Transverse colon (tissue), 4 donors: ENCODE measurements at regions not wholly inside any gene's neighbourhood (a gene's known extent, or its start where the extent isn't known, plus 50 kb on each side); places are given as distances from the start of the nearest gene placed in this dataset.

Experiments
- DNase-seq: peaks from one replicate; pipeline ENCODE4 v3.0.0-alpha.2; 2019
- H3K27ac ChIP-seq, 4 donors: fragments of 200-600 bp; sonication (generic); 2 replicates each; pipeline ENCODE4 v1.5.1; 2016 to 2018; ENCODE audit warnings: inconsistent platforms in 4 of 4
- H3K27me3 ChIP-seq: fragments of 200-600 bp; sonication (generic); 2 replicates; pipeline ENCODE4 v1.5.1; 2017; ENCODE audit warnings: inconsistent platforms
- H3K36me3 ChIP-seq, 4 donors: fragments of 200-600 bp; sonication (generic); 2 replicates each; pipeline ENCODE4 v1.5.1; 2017 to 2019; ENCODE audit warnings: inconsistent platforms in 4 of 4
- H3K4me1 ChIP-seq, 4 donors: fragments of 200-600 bp; sonication (generic); 2 replicates each; pipeline ENCODE4 v1.5.1; 2017 to 2020; ENCODE audit warnings: inconsistent platforms in 4 of 4
- H3K4me3 ChIP-seq, 4 donors: fragments of 200-600 bp; sonication (generic); 1 replicate in 1 of 4; 2 replicates in 3 of 4; pipeline versions ENCODE4 v1.5.1 to v1.6.1; 2017 to 2019; ENCODE audit warnings: inconsistent platforms in 4 of 4
- H3K9me3 ChIP-seq, 2 donors: fragments of 200-600 bp; sonication (generic); 2 replicates each; pipeline ENCODE4 v1.5.1; 2017 to 2019; ENCODE audit warnings: inconsistent platforms in 2 of 2
- EP300 ChIP-seq: sonication (generic); formaldehyde crosslinking; IDR thresholded peaks from one replicate; pipeline ENCODE4 v1.6.1; 2017; ENCODE audit warnings: antibody characterized with exemption, low read depth
- POLR2A ChIP-seq: fragments of 450-650 bp; IDR thresholded peaks from one replicate; pipeline ENCODE4 v1.6.1; 2016; ENCODE audit warnings: antibody characterized with exemption, mild to moderate bottlenecking, moderate library complexity
- POLR2AphosphoS5 ChIP-seq, 3 donors: sonication (generic); formaldehyde crosslinking; IDR thresholded peaks; one replicate each; pipeline ENCODE4 v1.6.1; 2016; ENCODE audit warnings: antibody characterized with exemption in 3 of 3
- WGBS, 2 donors: methylation state at CpG; one replicate each; pipeline ENCODE4 v1.1.5; 2018; ENCODE audit warnings: low coverage in 1 of 2; 5-methylcytosine and 5-hydroxymethylcytosine counted together
- in situ Hi-C, 4 donors: fragments of 200-750 bp; cut with MboI; loops; one replicate each; pipeline versions ENCODE4 v1.15.0 to v1.15.1; 2017; ENCODE audit warnings: low sequenced_read_pairs in 3 of 4, low pct_ligation_motif_present in 1 of 4, low pct_unique_long_range_greater_than_20kb in 1 of 4
- intact Hi-C: fragments of 100-400 bp; cut with DNase I; formaldehyde crosslinking; loops from one replicate; pipeline ENCODE4 v1.15.1; 2023; ENCODE audit warnings: low total_unique reads
- TF ChIP-seq, protein P1 (sequence below), 5 experiments: fragments of 200-600 bp in 3 of 5; fragments of 450-650 bp in 2 of 5; sonication (generic) in 3 of 5; IDR thresholded peaks; 1 replicate in 2 of 5; 2 replicates in 3 of 5; pipeline ENCODE4 v1.5.1; 2016 to 2017; ENCODE audit warnings: antibody characterized with exemption in 5 of 5, inconsistent platforms in 3 of 5, mild to moderate bottlenecking in 2 of 5, moderate library complexity in 1 of 5

DNA sequence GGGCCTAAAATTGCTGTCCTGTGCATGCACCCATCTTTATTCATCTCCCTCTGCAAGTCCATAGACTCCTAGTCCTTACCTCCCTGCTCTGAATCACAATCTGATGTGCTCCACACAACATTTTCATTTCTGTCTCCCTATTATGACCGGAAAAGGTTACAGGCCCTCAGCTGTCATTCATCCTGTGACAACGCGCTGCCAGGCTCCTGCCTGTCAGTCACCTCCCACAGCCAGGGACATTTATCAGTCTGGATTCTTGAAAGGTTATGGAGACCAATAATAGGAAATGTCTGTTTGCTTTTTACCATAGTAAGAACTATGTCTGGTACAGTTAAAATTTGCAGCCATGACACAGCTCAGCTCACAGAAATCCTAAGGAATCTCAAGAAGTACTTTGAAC lies 197.1 kb downstream of the RDH14 start:
- Histone ChIP-seq H3K4me1 (no peaks in the 10 kb centered on the region), H3K27me3 (no peaks in the 10 kb centered on the region), H3K27ac (no peak overlapping the region), H3K9me3 (no peaks in the 10 kb centered on the region), H3K4me3 (no peak overlapping the region), H3K36me3 (no peaks in the 10 kb centered on the region)
- 80 to 100% methylated on average over 1 to 3 of the region's 3 CpGs for WGBS, 2 donors
- TF ChIP-seq, protein P1, sequence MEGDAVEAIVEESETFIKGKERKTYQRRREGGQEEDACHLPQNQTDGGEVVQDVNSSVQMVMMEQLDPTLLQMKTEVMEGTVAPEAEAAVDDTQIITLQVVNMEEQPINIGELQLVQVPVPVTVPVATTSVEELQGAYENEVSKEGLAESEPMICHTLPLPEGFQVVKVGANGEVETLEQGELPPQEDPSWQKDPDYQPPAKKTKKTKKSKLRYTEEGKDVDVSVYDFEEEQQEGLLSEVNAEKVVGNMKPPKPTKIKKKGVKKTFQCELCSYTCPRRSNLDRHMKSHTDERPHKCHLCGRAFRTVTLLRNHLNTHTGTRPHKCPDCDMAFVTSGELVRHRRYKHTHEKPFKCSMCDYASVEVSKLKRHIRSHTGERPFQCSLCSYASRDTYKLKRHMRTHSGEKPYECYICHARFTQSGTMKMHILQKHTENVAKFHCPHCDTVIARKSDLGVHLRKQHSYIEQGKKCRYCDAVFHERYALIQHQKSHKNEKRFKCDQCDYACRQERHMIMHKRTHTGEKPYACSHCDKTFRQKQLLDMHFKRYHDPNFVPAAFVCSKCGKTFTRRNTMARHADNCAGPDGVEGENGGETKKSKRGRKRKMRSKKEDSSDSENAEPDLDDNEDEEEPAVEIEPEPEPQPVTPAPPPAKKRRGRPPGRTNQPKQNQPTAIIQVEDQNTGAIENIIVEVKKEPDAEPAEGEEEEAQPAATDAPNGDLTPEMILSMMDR (IDR thresholded peaks at IDR 0.05) = no peak
- TF ChIP-seq POLR2AphosphoS5 (IDR thresholded peaks at IDR 0.05) = no peak
- no peak for TF ChIP-seq POLR2A
- TF ChIP-seq EP300 = no peak
- DNase-seq = no peak
- intact Hi-C loops (no loop called here), in situ Hi-C loops (loop anchor here in 2 of 4 donors (25.0 kb wide), 1 partner anchor 501 kb away; no protein-coding TSS in a partner anchor)

DNA sequence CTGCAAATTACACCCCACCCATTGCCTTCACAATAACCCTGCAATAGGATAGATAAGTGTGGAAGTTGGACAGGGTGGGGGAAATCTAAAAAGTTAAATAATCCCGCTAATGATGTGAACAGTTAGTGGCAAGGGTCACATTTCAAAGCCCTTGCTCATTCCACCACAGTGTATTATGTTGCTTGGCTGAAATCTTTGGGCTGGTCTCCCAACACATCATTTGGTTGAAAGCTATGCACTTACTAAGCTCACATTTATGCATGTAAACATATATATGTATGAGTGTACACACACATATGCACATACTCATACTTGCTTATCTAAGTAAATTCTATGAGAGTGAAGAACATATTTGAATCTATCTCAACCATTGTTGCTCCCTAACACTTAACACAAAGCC lies 197.8 kb downstream of the RDH14 start:
- no peaks in the 10 kb centered on the region for H3K27me3 ChIP-seq
- H3K4me3 ChIP-seq = no peak overlapping the region
- no peaks in the 10 kb centered on the region for H3K36me3 ChIP-seq
- intact Hi-C loops = no loop called here
- DNase-seq = no peak
- H3K4me1 ChIP-seq = no peaks in the 10 kb centered on the region
- 74 to 100% methylated on average over 1 of the region's 1 CpG for WGBS, 2 donors
- TF ChIP-seq POLR2AphosphoS5 (IDR thresholded peaks at IDR 0.05) (no peak), EP300 (no peak), POLR2A (no peak)
- TF ChIP-seq, protein P1 (IDR thresholded peaks at IDR 0.05) = no peak
- in situ Hi-C loops = loop anchor here in 2 of 4 donors (25.0 kb wide), 1 partner anchor 500 kb away; no protein-coding TSS in a partner anchor
- H3K9me3 ChIP-seq = no peaks in the 10 kb centered on the region
- H3K27ac ChIP-seq = no peak overlapping the region

DNA sequence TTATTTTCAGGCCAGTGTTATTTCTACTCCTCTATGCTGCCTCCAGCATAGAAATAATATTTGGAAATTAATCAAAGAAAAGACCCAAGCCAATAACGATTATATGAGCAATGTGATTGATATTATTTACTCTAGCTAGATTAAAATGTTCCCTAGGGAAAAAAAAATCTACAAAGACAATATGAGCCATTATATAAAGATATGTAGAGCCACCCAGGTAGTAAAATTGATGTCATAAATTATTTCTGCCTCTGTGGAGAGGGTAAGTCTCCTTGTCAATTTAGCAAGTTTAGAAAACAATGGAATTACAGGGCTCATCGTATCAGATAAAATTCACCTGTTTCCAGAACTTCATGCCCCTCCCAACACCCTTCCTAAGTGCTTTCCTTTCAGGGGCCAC lies 202.9 kb downstream of the RDH14 start:
- H3K4me3 ChIP-seq = no peak overlapping the region
- DNase-seq = no peak
- intact Hi-C loops = no loop called here
- in situ Hi-C loops = loop anchor here in 2 of 4 donors (25.0 kb wide), 1 partner anchor 495 kb away; no protein-coding TSS in a partner anchor
- no peak for TF ChIP-seq POLR2A
- H3K36me3 ChIP-seq = no peaks in the 10 kb centered on the region
- H3K9me3 ChIP-seq = no peaks in the 10 kb centered on the region
- H3K27me3 ChIP-seq = no peaks in the 10 kb centered on the region
- WGBS, 2 donors = 18 to 43% methylated on average over 2 of the region's 2 CpGs
- no peaks in the 10 kb centered on the region for H3K4me1 ChIP-seq
- H3K27ac ChIP-seq = no peak overlapping the region

DNA sequence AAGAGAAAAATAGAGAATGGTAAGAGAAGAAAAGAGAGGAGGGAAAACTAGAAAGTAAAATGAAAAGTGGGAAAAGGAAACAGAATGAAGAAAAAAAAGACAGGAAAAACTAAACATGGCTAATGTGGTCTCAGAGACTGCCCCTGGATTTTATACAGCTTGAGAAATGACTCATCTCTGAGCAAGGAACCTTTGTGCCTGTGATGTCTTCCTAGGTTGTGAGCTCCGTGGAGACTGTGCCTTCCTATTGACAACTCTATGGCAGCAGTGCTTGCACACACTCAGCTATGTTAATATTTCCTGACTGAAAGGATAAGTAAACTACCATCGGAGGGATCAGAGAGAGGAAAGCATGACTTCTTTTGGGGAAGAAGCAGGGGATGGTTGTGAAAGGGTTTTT lies 203.8 kb downstream of the RDH14 start:
- no peaks in the 10 kb centered on the region for H3K36me3 ChIP-seq
- no peaks in the 10 kb centered on the region for H3K4me1 ChIP-seq
- intact Hi-C loops = no loop called here
- in situ Hi-C loops = loop anchor here in 2 of 4 donors (25.0 kb wide), 1 partner anchor 494 kb away; no protein-coding TSS in a partner anchor
- no peak for DNase-seq
- no peak overlapping the region for H3K4me3 ChIP-seq
- H3K27me3 ChIP-seq = no peaks in the 10 kb centered on the region
- no peak for TF ChIP-seq POLR2A
- TF ChIP-seq, protein P1 (IDR thresholded peaks at IDR 0.05) = no peak
- TF ChIP-seq EP300 = no peak
- TF ChIP-seq POLR2AphosphoS5 (IDR thresholded peaks at IDR 0.05) = no peak
- 41 to 69% methylated on average over 2 of the region's 2 CpGs for WGBS, 2 donors
- no peaks in the 10 kb centered on the region for H3K9me3 ChIP-seq
- H3K27ac ChIP-seq = no peak overlapping the region

DNA sequence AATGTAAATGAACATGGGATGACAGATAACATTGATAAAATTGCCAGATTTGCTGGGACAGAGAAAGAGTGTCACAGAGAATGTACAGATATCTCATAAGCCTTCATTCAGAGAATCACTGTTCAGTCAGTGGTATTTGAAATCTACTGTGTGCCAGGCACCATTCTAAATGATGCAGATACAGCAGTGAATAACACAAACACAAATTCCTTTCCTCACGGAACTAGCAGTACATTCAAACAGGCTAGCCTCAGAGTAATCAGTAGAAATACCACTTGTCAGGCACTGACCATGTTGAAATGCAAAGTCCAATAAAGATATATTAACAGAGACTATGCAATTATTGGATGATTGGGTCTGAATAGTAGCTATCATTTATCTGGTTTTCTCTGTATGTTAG lies 211.0 kb downstream of the RDH14 start:
- no peak overlapping the region for H3K4me3 ChIP-seq

More for the DNA sequence above, 211.0 kb downstream of the RDH14 start:
- DNase-seq = no peak
- no peaks in the 10 kb centered on the region for H3K4me1 ChIP-seq
- no peak overlapping the region for H3K27ac ChIP-seq
- H3K36me3 ChIP-seq = no peaks in the 10 kb centered on the region
- intact Hi-C loops = no loop called here
- 44 to 48% methylated on average over 1 of the region's 1 CpG for WGBS, 2 donors
- TF ChIP-seq POLR2A (no peak), POLR2AphosphoS5 (IDR thresholded peaks at IDR 0.05) (no peak), EP300 (no peak)
- TF ChIP-seq, protein P1 (IDR thresholded peaks at IDR 0.05) = no peak
- no peaks in the 10 kb centered on the region for H3K27me3 ChIP-seq
- in situ Hi-C loops = no loop called here
- H3K9me3 ChIP-seq = no peaks in the 10 kb centered on the region
